Stimulated activated naive B cell treated with anti-CD40 and anti-IgM and Interleukin-4, amounts not matched to agents 10 μg/mL and 1 μg/mL and 100 μg/mL, for 72 hours (primary cell): ENCODE measurements at regions not wholly inside any gene's neighbourhood (a gene's known extent, or its start where the extent isn't known, plus 50 kb on each side); places are given as distances from the start of the nearest gene placed in this dataset.

Experiments
- ATAC-seq, 2 donors: fragments of 150-1000 bp; cut with Tn5 transposase; replicated peaks; 2 replicates each; pipeline ENCODE4 v1.10.0; 2021; ENCODE audit warnings: moderate library complexity in 1 of 2
- DNase-seq: peaks from one replicate; pipeline ENCODE4 v3.0.0; 2021
- H3K27ac Mint-ChIP-seq: one replicate; pipeline ENCODE4 v1.8.0; 2022; ENCODE audit warnings: mild to moderate bottlenecking, mixed read lengths
- H3K27me3 Mint-ChIP-seq, 2 donors: one replicate each; pipeline ENCODE4 v1.8.0; 2022; ENCODE audit warnings: mixed read lengths in 2 of 2
- H3K36me3 Mint-ChIP-seq, 2 donors: one replicate each; pipeline ENCODE4 v1.8.0; 2022; ENCODE audit warnings: mixed read lengths in 2 of 2, mild to moderate bottlenecking in 1 of 2
- H3K4me1 Mint-ChIP-seq, 2 donors: one replicate each; pipeline ENCODE4 v1.8.0; 2022; ENCODE audit warnings: mixed read lengths in 2 of 2, mild to moderate bottlenecking in 1 of 2
- H3K4me3 Mint-ChIP-seq, 2 donors: one replicate each; pipeline ENCODE4 v1.8.0; 2022; ENCODE audit warnings: mild to moderate bottlenecking in 2 of 2, mixed read lengths in 2 of 2, moderate library complexity in 1 of 2
- H3K9me3 Mint-ChIP-seq, 2 donors: one replicate each; pipeline ENCODE4 v1.8.0; 2022; ENCODE audit warnings: mixed read lengths in 2 of 2, mild to moderate bottlenecking in 1 of 2

DNA sequence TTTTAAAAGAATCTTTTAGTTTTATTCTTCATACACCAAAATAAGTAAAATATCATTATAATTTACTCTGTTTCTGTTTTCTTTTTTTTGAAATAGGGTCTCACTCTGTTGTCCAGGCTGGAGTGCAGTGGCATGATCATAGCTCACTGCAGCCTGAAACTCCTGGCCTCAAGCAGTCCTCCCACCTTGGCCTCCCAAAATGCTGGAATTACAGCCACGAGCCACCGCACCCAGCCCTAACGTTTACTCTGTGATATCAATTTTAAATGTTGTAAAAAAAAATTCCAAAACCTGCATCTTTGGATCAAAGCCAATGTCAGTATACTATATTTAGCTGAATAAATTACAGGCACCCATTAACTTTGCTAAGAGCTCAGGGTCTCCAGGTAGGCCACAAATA lies 437.1 kb upstream of the USP15 start:
- DNase-seq (no peak), ATAC-seq (no peak)
- Mint-ChIP-seq H3K36me3 (no peaks in the 10 kb centered on the region), H3K27ac (no peak overlapping the region), H3K4me3 (no peak overlapping the region), H3K27me3 (no peaks in the 10 kb centered on the region), H3K4me1 (no peaks in the 10 kb centered on the region), H3K9me3 (peaks cover 0 to 1% of the 10 kb centered on the region in 2 donors)

DNA sequence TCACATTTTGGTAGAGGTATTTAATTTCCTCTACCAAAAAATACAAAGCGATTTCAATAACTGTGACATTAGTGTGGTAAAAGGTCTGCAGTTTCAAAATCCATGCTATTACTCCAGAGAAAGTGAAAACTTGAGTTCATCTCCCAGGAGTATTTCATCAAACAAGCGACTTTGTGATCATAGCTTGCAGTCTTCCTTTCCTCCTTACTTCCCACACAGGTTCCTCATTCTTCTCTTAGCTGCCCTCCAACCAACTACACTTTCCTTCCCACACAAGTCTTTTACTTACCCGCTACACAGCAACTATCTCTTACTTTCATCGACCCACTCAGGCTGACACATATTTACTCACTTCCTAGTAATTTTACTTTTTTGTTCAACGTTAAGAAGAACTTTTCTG lies 413.4 kb upstream of the USP15 start:
- Mint-ChIP-seq H3K27ac (no peak overlapping the region), H3K9me3 (peaks cover 0 to 1% of the 10 kb centered on the region in 2 donors)
- no peak for ATAC-seq

GRCh38 chr12:61848893-61849292 lies 411.3 kb upstream of the USP15 start:
- Mint-ChIP-seq H3K27me3 (no peaks in the 10 kb centered on the region), H3K9me3 (peaks cover 2 to 5% of the 10 kb centered on the region in 2 donors), H3K36me3 (no peaks in the 10 kb centered on the region), H3K27ac (no peak overlapping the region), H3K4me3 (no peak overlapping the region), H3K4me1 (no peaks in the 10 kb centered on the region)
- DNase-seq (no peak), ATAC-seq (no peak)

More for the DNA sequence above, 413.4 kb upstream of the USP15 start:
- H3K4me1 Mint-ChIP-seq, result no peaks in the 10 kb centered on the region
- H3K36me3 Mint-ChIP-seq, result no peaks in the 10 kb centered on the region
- no peak overlapping the region for H3K4me3 Mint-ChIP-seq
- H3K27me3 Mint-ChIP-seq, result no peaks in the 10 kb centered on the region
- DNase-seq, result no peak

DNA sequence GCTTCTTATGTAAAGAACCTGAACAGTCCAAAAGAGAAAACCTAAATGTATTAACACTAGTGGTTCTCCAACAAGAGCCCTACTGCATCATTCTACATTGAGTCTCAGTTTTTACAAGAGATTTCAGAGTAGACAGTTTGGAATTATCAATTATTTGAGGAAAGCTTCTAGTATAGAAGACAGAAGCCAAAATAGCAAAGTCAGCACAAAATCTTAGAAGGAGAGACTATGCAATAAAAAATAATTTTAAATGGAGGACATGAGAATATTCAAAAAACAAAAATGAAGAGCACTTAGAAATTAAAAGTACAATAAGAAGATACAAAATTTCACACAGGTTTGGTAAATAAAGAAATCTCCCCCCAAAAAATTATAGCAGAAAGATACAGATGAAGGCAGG lies 406.3 kb upstream of the USP15 start:
- Mint-ChIP-seq H3K36me3 (no peaks in the 10 kb centered on the region), H3K9me3 (peaks cover 10 to 12% of the 10 kb centered on the region in 2 donors), H3K4me1 (no peaks in the 10 kb centered on the region), H3K27ac (no peak overlapping the region), H3K27me3 (no peaks in the 10 kb centered on the region), H3K4me3 (no peak overlapping the region)
- DNase-seq (no peak), ATAC-seq (no peak)

DNA sequence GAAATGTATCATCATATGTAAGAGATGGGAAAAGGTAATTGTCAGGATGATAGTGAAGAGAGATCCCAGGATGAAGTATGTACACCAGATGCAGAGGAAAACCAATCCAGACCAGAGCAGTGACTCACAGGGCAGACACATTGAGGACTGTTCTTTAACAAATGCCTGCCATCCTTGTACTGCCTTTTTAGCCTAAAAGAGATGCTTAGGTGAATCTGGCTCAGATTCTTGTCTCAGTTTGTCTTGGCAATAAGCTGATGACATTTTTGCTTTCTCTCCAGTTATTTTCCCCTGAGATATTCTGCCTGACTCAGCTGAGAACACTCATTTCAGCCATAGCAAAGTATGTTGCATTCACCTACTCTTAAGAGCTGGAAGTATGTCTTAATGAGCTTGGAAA lies 405.3 kb upstream of the USP15 start:
- ATAC-seq (no peak), DNase-seq (no peak)
- H3K4me3 Mint-ChIP-seq, result no peak overlapping the region
- peaks cover 10 to 12% of the 10 kb centered on the region in 2 donors for H3K9me3 Mint-ChIP-seq
- no peaks in the 10 kb centered on the region for H3K4me1 Mint-ChIP-seq
- no peaks in the 10 kb centered on the region for H3K36me3 Mint-ChIP-seq
- H3K27ac Mint-ChIP-seq, result no peak overlapping the region
- H3K27me3 Mint-ChIP-seq, result no peaks in the 10 kb centered on the region

- Mint-ChIP-seq H3K27me3 (no peaks in the 10 kb centered on the region), H3K36me3 (no peaks in the 10 kb centered on the region), H3K9me3 (peaks cover 7 to 12% of the 10 kb centered on the region in 2 donors), H3K27ac (no peak overlapping the region), H3K4me3 (no peak overlapping the region), H3K4me1 (no peaks in the 10 kb centered on the region)
- no peak for ATAC-seq
- DNase-seq, result no peak
Measured at GRCh38 chr12:61857968-61858367, 402.2 kb upstream of the USP15 start.

- Mint-ChIP-seq H3K4me3 (no peak overlapping the region), H3K27ac (no peak overlapping the region), H3K4me1 (no peaks in the 10 kb centered on the region), H3K36me3 (no peaks in the 10 kb centered on the region), H3K27me3 (no peaks in the 10 kb centered on the region), H3K9me3 (no peaks in the 10 kb centered on the region)
- DNase-seq, result no peak
- ATAC-seq, result no peak
Measured at GRCh38 chr12:61860451-61860850, 399.8 kb upstream of the USP15 start.

GRCh38 chr12:61862986-61863385 lies 397.2 kb upstream of the USP15 start:
- Mint-ChIP-seq H3K4me3 (no peak overlapping the region), H3K36me3 (no peaks in the 10 kb centered on the region), H3K27ac (no peak overlapping the region), H3K27me3 (no peaks in the 10 kb centered on the region), H3K4me1 (no peaks in the 10 kb centered on the region), H3K9me3 (no peaks in the 10 kb centered on the region)
- DNase-seq, result no peak
- no peak for ATAC-seq

GRCh38 chr12:61863811-61864210 lies 396.4 kb upstream of the USP15 start:
- no peak for DNase-seq
- H3K9me3 Mint-ChIP-seq, result no peaks in the 10 kb centered on the region
- no peak for ATAC-seq

DNA sequence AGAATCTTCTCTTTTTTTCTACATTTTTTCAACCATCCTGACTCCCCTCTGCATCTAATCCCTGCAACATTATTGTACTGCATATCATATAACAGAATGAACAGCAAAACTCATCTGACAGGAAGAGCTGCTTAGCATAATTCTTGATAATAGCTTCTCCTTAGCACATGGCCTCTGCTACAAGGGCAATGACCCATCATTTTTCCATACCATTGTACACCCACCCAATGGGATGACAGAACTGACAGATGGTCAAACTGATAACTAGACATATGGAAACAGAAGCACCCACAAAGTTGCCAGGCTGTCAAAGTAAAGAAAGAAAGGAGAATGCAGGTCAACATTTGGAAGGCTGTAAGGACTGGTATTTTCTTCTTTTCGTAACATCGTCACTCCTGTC lies 390.4 kb upstream of the USP15 start:
- H3K36me3 Mint-ChIP-seq, result no peaks in the 10 kb centered on the region
- H3K4me3 Mint-ChIP-seq, result no peak overlapping the region
- no peaks in the 10 kb centered on the region for H3K9me3 Mint-ChIP-seq
- H3K27me3 Mint-ChIP-seq, result no peaks in the 10 kb centered on the region
- no peak overlapping the region for H3K27ac Mint-ChIP-seq
- ATAC-seq (no peak), DNase-seq (no peak)
- H3K4me1 Mint-ChIP-seq, result peaks cover 0 to 2% of the 10 kb centered on the region in 2 donors

More at GRCh38 chr12:61863811-61864210, 396.4 kb upstream of the USP15 start:
- Mint-ChIP-seq H3K27ac (no peak overlapping the region), H3K36me3 (no peaks in the 10 kb centered on the region), H3K4me1 (no peaks in the 10 kb centered on the region), H3K4me3 (no peak overlapping the region), H3K27me3 (no peaks in the 10 kb centered on the region)

DNA sequence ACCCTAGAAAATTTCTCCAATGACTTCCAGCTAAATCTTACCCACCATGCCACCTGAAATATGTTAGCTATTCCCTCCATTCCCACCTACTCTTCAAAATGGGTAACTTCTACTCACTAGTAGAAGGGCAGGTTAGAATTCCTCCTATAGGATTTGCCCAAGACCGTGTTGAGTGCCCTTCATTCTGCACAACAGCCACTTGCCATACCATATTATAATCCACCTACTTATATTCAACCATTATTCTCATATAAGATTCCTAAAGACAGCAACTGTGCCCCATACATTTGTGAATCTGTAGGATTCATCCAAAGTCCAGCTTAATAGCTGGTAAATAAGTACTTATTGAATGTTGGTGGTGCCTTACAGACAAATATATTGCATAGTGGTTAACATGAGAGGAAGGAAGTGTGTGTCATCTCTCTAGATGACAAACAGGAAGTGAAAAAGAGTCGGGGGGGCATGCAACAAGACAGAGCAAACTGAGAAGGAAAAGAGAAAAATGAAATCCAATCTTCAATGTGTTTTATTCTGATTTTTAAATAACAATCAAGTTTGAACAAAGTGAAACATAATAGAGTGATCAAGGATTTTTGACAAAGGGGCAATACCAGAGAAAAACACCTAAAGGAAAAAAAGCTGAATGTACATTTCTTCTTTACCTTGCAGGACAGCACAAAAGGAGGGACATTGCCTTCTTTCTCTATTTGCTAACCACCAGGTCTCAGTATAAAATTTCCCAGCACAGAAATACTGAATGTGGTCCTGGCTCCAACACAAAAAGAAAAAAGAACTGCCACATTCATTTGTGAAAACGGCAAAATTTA lies 389.3 kb upstream of the USP15 start:
- H3K4me1 Mint-ChIP-seq, result peaks cover 0 to 2% of the 10 kb centered on the region in 2 donors
- ATAC-seq (peak; percentile 81 to 83), DNase-seq (no peak)
- H3K36me3 Mint-ChIP-seq, result no peaks in the 10 kb centered on the region
- H3K4me3 Mint-ChIP-seq, result no peak overlapping the region
- no peaks in the 10 kb centered on the region for H3K9me3 Mint-ChIP-seq
- H3K27me3 Mint-ChIP-seq, result no peaks in the 10 kb centered on the region
- H3K27ac Mint-ChIP-seq, result no peak overlapping the region

- Mint-ChIP-seq H3K27ac (no peak overlapping the region), H3K4me3 (no peak overlapping the region), H3K27me3 (no peaks in the 10 kb centered on the region), H3K9me3 (no peaks in the 10 kb centered on the region), H3K4me1 (peaks cover 0 to 2% of the 10 kb centered on the region in 2 donors), H3K36me3 (no peaks in the 10 kb centered on the region)
- DNase-seq, result no peak
- no peak for ATAC-seq
Measured at GRCh38 chr12:61871485-61871810, 388.8 kb upstream of the USP15 start.

GRCh38 chr12:61879229-61879628 lies 381.0 kb upstream of the USP15 start:
- Mint-ChIP-seq H3K4me3 (no peak overlapping the region), H3K9me3 (peaks cover 2 to 4% of the 10 kb centered on the region in 2 donors), H3K27ac (no peak overlapping the region), H3K36me3 (no peaks in the 10 kb centered on the region), H3K27me3 (peaks cover 0 to 5% of the 10 kb centered on the region in 2 donors), H3K4me1 (no peaks in the 10 kb centered on the region)
- no peak for DNase-seq
- no peak for ATAC-seq

- no peak overlapping the region for H3K4me3 Mint-ChIP-seq
- no peaks in the 10 kb centered on the region for H3K36me3 Mint-ChIP-seq
- ATAC-seq (no peak), DNase-seq (no peak)
- peaks cover 0 to 5% of the 10 kb centered on the region in 2 donors for H3K27me3 Mint-ChIP-seq
- H3K27ac Mint-ChIP-seq, result no peak overlapping the region
- H3K9me3 Mint-ChIP-seq, result peaks cover 2 to 4% of the 10 kb centered on the region in 2 donors
- no peaks in the 10 kb centered on the region for H3K4me1 Mint-ChIP-seq
Measured at GRCh38 chr12:61880186-61880585, 380.0 kb upstream of the USP15 start.

- Mint-ChIP-seq H3K27ac (no peak overlapping the region), H3K9me3 (no peaks in the 10 kb centered on the region), H3K4me3 (no peak overlapping the region), H3K4me1 (no peaks in the 10 kb centered on the region), H3K27me3 (no peaks in the 10 kb centered on the region), H3K36me3 (no peaks in the 10 kb centered on the region)
- no peak for ATAC-seq
- DNase-seq, result no peak
Measured at GRCh38 chr12:61891632-61892031, 368.6 kb upstream of the USP15 start.
